GM18909 (cell line): ENCODE measurements at regions not wholly inside any gene's neighbourhood (a gene's known extent, or its start where the extent isn't known, plus 50 kb on each side); places are given as distances from the start of the nearest gene placed in this dataset.

ENCODE experiments used
- ATAC-seq: cut with Tn5 transposase; IDR thresholded peaks from one replicate; pipeline ENCODE4 v1.9.1; 2021; ENCODE audit warnings: mild to moderate bottlenecking; ENCODE audit not compliant: unreplicated experiment, poor library complexity

DNA sequence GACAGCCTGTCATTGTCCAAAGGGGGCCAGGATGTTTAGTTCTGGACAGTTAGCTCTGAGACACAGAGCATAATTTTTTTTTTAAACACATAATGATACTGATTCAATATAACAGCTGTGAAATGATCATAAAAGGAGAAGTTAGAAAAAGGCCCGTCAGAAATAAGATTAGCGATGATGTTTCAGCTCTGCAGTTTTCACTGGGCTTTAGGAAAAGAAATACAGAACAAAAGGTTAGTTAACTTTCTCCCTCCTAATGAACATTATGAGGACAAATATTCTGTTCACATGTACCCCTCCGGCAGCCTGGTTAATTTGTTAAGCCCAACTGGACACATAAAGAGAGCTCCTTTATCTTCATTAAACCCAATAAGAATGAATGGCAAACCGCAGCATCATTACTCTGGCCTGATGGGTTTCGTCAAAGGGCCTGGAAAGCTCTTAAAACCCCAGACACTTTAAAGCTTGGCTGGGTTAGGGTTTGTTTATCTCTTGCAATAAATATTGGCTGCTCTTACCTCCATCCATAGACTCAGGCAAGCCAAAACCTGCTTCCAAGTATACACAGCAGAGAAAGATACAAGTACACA, 394.6 kb downstream of the KIF16B start:
- ATAC-seq, result no peak

DNA sequence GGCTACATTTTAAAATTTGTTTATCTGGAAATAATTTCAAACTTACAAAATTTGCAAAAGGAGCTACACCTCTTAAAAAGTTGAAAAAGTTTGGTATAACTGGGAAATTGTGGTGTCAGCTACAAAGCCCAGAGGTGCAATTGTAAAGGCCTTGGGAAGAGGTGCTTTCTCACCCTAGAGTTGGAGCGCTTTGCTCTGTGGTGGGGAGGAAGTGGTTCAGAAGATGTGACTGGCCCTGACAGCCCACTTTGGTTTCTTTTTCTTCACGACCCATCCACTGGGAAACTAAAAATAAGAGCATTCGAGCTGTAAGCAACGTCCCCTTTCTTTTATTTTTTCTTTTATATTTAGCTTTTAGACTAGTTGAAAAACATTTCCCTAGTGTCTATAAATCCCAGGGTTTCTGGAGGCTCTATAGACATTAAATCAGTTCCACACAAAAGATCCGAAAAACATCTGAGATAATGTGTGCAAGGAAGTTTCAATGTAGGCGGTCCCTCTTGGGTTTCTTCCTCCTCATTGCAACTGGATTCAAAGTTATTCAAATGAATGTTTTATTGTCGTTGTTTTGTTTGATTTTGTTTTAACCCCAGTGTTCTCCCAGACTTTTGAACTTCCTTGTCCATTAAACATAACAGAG, 397.8 kb downstream of the KIF16B start:
- ATAC-seq, result peak; percentile 71

DNA sequence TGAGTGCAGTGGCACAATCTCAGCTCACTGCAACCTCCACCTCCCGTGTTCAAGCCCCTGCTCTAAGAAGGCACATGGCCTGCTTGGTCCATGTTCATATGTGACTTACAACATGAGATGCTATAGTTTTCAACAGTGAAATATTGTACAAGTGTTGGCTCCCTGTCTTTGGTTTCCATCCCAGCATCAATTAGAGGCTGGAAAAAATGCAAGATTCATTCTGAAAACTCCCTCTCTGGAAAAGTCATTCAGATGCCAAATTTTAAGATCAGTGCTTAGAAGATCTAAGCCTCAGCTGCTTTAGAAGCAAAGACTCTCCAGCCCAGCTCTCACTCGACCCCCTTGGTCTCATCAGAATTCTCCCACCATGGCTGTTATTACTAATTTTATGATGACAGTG, 398.9 kb downstream of the KIF16B start:
- no peak for ATAC-seq

DNA sequence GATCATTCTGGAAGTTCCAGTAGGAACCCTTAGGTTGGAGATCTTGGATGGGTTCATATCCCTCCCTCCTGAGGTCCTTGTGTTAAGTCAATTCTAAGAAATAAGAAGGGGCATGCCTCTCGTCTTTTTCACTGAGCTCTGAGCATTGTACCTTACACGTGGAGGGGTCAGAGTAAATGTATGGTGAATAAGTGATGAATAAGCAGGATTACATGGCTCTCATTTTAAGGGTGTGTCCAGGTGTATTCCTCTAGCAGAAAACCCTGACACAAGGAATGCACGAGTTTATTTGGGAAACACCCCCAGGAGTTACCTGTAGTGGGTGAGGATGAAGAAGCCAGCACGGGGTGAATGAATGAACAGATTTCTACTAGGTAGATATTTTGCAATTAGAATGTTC, 400.2 kb downstream of the KIF16B start:
- ATAC-seq, result no peak

DNA sequence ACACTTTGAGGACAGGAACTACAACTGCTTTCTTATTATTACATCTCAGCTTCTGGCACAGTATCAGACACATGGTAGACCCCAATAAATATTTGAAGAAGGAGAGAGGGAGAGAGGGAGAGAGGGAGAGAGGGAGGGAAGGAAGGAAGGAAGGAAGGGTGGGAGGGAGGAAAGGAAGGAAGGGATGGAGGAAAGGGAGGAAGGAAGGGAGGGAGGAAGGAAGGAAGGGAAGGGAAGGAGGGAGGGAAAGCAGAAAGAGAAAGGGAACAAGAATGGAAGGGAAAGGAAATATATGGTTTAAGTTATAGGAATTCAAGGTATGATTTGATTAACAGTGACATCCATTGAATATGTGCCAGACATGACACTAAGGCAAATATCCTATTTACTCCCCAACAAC, 402.1 kb downstream of the KIF16B start:
- no peak for ATAC-seq

DNA sequence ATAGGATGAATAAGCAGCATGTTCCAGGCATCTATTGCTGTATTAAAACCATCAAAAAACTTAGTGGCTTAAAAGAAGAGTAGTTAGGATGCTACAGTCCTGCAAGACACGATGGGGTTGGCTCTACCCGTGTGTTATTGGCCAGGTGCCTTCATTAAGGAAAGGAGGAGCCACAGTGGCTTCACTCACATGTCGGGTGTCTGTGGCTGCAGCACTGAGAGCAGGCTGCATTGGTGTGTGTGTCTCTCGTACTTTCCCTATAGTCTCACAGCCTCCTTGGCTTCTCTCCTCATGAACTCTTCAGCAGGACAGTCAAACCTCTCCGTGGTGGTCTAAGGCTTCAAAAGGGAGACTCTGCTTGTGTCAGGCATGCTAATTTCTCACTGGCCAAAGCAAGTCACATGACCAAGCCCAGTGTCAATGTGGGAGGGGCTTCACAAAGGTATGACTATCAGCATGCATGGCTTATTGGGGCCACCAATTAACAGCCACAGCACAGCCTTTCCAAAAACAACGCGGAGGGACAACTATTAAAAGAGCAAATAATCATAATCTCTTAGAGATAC, 402.8 kb downstream of the KIF16B start:
- no peak for ATAC-seq

DNA sequence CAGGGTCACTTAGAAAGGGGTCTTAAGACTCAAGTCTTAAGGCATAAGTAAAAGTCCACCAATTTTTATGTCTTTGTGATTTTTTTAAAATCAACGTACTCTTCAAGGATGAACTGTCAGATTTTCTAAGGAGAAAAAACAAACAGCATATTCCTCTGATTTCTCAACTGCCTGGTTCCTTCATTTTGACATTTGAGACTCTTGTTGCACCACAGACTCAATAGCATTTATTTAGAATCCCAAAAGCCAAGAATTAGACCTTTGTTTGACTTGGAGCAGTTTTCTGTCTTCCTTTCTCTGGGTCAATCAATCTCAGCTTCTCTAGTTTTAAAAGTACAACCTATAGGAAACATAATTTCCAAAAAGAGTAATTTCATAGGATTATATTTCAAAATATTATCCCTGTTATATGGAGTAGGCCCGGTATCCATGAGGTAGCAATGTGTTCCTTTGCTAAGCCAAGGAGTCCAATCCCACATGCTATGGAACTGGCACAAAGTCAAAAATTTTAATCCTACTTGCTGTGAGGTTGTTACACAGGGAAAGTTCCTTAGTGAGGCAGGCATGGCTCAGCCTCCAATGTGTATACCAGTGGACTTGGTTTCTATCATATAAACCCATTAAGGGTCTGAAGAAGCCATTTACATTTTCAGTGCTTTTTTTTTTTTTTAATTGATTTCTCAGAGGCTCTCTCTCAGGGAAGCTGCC, 405.7 kb downstream of the KIF16B start:
- ATAC-seq, result no peak

DNA sequence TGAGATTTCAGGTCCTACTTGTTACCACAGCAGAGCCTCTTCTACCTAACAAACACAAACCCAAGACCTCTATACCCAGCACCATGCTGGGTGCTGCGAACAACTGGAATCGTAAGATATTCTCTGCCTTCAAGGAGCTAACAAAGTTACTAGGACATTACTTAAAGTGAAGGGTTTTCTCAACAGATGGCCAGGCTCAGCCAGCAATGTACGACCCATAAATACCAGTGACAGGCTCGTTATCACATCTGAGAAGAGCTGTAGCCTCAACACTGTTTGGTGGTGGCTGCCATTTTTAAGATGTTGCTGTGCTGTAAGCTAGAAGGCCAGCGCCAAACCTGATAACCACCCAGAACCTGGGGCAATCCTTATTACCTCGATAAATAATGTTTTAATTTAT, 406.5 kb downstream of the KIF16B start:
- no peak for ATAC-seq

DNA sequence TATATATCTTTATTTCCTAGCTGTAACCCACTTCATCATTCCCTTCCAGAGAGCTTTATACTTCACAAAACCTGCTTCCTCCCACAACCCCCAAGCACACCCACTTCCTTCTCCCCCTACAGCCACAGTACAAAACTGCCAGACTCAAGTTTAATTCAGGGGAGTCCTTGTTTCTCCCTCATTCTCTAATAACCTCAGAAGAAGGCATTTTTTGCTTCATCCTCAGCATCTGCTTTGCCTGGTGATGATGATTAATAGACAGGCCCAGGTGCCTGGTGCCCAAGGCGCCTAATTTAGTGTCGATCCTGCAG, 414.3 kb downstream of the KIF16B start:
- peak; percentile 59 for ATAC-seq

DNA sequence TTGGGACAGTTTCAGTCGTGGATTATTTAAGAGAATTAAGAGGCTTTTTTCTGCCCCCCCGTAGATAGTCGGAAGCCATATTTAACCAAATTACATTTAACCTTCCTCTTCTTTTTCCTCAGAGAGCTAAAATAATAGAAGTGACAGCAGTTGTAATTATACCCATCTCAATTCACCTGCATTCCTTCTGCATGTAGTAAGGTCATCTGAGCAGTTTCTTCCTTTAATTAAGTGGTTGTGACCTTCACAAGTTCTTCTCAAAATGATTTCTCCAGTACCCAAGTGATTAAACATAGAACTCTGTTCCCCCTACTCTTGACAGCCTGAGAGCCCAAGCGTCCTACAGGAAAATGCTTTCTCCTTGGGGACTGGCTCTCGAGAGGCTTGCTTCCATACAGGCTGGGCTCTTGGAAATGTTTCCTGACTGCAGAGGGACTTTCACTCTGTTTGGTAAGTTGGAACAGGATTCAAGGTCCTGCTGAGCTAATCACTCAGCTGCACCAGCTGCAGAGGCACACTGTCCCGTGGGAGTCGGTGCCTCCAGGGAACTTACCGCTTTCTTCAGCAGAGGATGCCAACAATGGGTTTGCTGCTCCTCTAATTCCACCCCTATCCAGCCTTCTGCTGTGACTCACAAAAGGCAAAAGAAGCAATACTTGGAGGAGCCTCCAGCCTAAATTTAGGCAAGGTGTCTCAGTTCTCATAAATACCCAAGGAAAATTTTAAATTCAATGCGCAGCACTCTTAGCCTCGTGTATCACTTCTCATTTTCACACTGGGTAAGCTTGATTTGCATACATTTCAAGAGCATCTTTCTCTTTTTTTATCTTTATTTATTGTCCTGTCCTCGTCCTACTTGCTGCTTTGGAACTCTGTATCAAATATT, 414.9 kb downstream of the KIF16B start:
- peak; percentile 87 for ATAC-seq

DNA sequence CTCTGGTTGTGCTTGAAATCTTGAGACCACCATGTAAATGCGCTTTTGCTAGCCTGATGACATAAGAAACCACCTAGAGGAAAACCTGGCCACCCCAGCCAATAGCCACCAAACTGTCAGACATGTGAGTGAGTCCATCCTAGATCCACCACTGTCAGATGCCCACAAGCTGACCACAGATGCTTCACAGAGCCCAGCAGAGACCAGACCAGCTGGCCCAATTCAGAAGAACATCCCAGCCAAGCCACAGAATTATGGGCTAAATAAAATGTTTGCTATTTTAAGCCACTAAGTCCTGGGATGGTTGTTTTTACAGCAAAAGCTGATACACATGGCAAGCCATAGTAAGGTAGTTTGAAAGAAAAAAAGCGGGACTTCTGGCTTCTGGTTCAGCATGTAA, 425.3 kb downstream of the KIF16B start:
- ATAC-seq, result no peak

DNA sequence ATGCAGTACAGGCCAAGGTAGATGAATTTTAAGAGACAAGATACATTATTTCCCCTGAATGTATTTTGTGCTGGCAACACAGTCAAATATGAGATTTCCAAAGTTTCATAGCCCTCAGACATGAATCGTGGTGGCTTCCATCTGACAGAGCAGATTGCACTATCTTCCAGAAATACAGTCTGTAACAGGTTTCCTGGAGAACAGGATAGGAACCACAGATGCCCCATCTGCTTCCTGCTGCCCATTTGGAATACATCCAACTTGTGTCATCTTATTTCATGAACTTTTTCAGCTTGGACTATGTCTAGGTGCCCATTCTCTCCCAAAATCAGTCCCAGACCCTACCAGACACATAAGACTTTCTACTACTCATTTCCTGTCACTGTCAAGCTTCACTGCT, 426.0 kb downstream of the KIF16B start:
- ATAC-seq, result no peak

DNA sequence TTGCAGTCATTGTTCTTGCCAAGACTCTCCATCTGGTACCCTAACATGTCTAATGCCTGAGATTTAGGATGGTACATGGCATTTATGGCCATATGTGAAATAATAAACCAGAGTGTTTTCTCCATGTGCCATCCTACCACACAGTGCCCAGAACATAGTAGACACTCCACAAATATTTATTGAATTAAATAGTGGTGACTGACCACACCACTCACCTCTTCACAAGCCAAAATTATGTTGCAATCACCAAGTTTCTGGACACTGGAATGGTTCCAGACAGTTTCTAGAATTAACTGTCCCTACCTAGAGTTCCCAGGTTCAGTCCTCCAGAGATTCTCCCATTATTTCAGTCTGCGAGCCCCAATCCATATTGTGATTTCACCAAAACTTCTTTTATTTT, 427.3 kb downstream of the KIF16B start:
- ATAC-seq, result no peak

DNA sequence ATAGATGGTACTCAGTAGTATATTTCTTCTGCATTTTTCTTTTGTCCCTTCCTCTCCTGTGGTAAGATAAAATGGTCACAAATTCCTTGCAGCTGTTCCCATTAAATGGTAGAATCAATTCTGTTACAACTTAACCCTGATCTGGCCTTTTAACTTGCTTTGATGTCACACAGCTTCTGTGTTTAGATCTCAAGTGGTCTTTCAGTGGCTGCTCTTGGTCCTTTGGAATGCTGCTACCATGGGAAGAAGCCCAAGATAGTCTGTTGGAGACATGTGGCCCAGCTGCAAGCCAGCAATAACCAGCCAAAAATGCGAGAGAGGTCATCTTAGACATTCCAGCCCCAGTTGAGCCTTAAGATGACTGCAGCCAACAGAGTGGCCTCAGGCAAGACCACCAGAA, 429.7 kb downstream of the KIF16B start:
- no peak for ATAC-seq

DNA sequence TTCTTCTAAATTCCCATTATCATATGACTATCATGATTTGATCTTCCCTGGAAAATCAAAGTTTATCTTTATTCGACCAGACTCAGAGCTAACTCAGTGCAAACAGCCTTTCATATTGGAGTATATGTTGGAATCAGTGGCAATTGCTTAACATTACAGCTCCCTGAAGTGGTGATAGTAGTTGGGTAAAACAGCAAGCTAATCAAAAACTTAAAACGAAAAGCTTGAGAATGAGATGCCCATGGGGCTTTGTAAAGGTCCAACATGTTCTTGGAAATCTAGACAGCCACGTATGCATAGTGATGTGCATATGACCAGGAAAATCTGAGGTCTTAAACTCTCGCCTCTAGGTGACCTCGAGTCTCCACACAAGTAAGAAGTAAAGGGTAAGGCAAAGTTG, 437.6 kb downstream of the KIF16B start:
- no peak for ATAC-seq

DNA sequence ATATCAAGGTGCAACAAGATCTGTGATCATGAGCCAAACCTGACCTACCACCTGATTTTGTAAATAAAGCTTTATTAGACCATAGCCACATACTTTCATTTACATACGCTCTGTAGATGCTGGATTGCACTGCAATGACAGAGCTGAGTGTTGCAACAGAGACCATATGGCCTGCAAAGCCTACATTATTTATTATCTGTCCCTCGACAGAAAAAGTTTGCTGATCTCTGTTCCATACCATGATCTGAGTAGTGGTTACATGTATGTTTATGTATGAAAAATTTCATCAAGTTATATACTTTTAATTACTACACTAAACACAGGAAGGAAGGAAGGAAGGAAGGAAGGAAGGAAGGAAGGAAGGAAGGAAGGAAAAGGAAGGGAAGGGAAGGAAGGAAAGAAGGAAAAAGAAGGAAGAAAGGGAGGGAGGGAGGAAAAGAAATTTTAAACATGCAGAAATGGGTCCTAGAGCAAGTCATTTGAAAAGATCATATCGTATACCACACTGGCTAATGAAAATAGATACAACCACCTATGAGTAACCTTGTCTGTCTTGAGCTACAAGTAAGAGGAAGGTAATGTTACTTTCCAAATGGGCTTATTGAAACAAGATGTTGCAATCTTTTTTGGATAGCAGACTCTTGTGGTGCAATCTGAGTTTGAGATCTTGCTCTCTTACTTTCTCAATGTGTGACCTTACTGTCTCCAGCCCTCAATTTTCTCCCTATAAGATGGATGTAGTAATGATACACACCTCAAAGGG, 441.0 kb downstream of the KIF16B start:
- ATAC-seq, result no peak

DNA sequence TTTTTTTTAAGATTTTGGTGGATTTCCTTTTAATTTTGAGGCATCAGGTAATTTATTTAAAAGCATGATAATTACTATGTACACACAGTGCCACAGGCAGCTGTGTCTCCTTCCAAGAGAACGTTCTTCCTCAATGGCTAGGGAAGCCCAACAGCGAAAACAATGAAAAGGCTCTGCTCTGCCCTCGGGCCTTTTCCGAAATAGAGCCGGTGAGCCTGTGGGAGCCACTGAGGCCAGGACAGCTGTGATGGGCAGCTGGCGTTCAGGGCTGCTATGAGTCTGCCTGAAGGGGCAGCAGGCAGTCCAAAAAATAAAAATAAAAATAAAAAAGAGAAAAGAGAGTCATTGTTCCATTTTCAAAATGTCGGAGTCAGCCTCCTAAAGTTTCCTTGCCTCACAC, 443.8 kb downstream of the KIF16B start:
- no peak for ATAC-seq

DNA sequence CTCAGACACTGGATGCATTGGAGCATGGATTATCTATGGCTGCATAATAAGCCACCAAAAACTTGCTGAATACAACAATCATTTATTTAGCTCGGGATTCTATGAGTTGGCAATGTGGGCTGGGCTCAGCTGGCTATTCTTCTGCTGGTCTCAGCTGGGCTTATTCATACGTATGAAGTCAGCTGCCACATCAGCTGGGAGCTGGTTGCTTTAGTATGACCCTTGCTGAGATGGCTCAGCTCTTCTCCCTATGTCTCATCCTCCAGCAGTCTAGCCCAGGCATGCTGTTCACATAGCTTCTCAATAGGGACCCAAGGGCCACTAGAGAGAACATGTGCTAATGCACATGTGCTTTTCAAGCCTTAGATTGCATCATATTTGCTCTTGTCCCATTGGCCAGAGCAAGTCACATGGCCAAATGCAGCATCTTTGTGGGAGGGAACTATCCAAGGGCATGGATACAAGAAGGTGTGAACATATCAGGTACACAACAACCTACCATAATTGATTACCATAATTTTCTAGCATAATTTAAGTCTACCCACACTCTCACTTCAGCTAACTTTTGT, 444.6 kb downstream of the KIF16B start:
- ATAC-seq, result no peak

DNA sequence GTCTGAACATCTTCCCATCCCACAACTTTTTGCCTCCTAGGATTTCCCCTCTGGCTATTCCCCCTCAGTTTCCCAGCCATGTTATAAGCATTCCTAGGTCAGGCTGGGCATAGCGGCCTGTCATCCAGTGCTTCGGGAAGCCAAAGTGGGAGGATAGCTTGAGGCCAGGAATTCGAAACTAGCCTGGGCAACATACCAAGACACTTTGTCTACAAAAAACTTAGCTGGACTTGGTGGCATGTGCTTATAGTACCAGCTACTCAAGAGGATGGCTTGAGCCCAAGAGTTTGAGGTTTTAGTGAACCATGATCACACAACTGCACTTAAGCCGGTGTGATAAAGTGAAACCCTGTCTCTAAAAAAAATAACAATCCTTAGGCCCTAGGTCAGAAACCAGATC, 447.4 kb downstream of the KIF16B start:
- no peak for ATAC-seq
